SHP77 treated with DMSO at 0.1 percent for 48 hours (cell line): ENCODE measurements at regions not wholly inside any gene's neighbourhood (a gene's known extent, or its start where the extent isn't known, plus 50 kb on each side); places are given as distances from the start of the nearest gene placed in this dataset.

ENCODE experiments used
- DNase-seq: peaks from one replicate; lab custom pipeline; 2025; lab: John Stamatoyannopoulos, UW

DNA sequence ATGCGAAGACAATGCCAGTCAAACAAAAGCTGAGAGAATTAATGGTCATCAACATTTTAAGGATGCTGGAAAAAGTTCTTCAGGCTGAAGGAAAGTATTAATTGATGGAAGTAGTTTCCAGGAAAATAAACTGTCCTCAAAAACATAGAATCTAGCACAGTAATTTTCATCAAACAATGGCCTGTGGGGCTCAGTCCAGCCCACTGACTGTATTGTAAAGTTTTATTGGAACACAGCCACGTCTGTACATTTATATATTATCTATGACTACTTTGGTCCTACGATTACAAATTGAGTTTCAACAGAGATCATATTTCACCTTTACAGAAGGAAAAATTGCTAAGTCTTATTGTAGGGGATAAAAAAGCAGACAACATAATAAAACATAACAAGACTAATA, 484.5 kb downstream of the KCNJ2 start:
- no peak for DNase-seq

GRCh38 chr17:70654706-70655105, 485.4 kb downstream of the KCNJ2 start:
- DNase-seq: no peak

DNA sequence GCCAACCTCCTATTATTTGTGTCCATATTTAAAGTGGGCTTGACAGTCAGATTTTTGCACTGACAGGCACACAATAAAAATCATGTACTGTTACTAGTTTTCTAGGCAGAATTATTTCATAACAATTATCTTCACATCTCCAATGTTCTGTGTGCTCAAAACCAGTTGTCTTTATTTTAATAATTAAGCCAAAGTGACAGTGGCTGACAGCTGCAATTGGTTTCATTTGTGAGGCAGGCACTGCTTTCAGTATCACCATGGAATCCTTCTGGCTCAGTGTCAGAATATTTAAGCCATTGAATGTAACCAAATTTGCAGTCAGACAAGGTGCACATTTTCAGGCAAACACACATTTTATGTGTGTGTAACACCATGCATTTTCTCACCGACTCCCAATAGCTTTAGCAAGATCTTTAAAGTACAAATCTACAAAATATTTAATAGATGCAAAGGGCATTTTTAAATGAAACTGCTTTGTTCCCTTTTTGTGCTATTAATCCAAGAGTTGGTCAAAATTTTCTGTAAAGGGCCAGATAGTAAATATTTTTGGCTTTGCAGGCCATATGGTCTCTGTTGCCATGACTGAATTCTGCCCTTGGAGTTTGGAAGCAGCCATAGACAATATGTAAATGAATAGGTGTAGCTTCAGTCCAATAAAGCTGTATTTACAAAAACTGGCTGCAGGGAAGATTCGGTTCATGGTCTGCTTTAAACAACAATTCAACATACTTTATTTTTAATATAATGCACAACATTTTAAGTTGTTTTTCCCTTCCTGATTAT, 486.0 kb downstream of the KCNJ2 start:
- DNase-seq: no peak

- DNase-seq: no peak
Observed at GRCh38 chr17:70658317-70658716, 489.0 kb downstream of the KCNJ2 start.

GRCh38 chr17:70658840-70659239, 489.5 kb downstream of the KCNJ2 start:
- DNase-seq: no peak

DNA sequence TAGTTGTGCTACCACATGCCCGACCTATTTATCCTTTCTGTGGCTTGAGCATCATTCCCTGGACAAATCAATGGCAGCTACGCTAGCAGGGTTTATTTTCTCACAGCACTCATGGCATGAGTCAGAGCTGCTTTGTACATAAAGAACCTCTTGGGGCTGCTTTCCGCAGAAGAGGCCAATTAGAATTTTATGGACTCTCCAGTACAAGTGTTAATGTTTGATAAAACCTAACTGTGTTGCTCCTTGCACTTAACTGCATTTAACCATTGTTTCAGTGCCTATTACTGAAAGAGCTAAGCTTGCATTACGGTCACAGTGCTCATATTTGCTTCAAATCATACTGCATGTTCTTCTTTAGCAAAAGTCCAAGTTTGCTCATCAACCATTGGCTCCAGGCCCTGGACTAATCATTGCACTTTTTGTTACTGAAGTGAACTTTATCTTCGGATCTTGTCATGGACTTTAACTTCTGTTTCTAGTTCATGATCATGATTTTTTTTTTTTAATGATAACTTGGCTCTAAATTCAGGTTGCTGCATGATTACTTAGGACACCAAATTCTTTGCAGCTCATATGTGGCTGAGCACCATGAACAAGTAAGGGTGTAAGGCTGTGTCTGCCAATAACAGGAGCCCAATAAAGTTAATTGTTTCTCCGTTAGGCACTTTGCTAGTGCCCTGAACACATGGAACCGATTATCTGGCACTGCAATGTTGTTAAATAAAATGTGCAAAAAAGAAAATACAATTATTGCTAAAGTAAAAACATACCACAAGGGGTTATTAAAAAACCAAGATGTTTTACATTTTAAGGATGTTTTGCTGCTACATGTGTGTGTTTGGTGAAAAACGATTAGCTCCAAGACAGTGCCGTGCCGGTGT, 492.2 kb downstream of the KCNJ2 start:
- no peak for DNase-seq

- DNase-seq: no peak
Observed at GRCh38 chr17:70668276-70668937, 499.1 kb downstream of the KCNJ2 start.

DNA sequence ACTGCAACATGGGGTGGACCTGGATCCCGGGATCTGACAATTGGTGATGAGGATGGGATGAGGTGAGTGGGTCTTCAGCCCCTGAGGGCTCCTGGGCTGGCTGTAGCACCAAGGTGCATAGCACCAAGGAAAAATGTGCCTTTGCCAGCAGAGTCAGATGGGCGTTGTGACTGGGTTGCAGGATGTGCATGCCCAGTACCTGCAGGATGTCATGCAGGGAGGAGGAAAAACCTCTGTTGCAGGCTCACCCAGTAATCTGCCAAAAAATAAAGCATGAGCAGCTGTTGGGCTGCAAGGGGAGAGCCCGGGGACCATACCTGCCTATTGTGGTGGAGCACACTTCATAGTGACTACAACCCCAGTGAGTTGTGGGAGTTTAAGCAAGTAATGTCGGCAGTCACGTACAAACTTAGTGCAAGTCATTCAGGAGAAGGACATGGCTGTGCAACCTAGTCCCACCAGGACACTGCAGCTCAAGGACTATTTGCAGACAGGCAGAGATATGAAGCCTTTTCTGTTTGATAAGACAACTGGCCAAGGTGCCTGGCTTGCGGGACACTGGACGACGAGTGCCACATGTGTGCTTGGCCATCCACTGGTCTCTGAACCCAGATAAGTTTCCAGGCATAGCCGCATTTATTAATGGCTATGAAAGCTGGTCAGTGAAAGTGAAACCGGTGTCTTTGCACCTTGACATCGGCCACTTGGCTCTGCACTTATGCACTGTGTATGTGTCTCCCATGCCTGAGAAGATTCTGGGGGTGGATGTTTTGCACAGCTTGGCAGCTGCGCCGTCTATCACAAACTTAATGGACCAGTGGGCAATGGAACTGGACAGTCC, 499.8 kb downstream of the KCNJ2 start:
- no peak for DNase-seq

- no peak for DNase-seq
Observed at GRCh38 chr17:70674061-70674460, 504.7 kb downstream of the KCNJ2 start.

DNA sequence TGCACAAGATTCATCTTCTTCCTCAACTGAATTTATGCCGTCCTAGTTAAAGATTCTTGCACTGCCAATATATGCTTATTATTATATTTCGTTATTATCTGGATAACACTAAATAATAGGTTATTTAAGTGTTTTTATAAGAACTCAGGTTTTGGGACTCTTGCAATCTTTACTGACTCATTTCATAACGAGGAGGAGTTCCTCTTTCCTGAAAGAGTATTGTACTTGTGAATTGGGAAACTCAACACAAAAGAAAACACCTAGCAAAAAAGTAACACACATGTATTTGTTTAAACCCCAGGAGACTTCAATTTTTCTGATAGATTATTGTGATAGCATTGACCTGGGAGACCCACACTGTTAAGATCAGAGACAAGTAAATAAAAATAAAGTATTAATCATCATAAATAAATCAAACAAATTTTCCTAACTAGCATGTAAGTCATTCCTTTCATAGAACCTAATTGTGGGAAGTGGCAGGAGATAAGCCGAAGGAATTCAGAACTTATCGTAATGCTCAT, 505.8 kb downstream of the KCNJ2 start:
- no peak for DNase-seq

- no peak for DNase-seq
Observed at GRCh38 chr17:70677783-70678647, 508.7 kb downstream of the KCNJ2 start.

DNA sequence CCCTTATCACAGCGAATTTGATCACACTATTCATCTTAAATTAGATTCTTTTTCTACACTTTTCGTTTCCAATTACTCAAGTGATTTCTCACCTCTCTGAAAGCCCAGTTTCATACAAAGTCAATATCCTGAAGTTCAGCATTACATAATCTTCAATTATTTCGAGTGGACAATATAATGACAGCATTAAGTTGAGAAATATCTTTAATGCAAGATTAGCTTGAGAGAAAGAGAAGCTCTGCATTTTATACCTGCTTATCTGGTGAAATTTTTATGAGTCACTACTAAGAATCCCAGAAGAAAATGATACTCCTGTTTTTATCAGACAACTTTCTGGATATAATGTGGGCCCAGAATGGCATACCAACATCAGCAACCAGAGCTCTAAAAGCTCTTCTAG, 509.6 kb downstream of the KCNJ2 start:
- no peak for DNase-seq

GRCh38 chr17:70683936-70684335, 514.6 kb downstream of the KCNJ2 start:
- no peak for DNase-seq

DNA sequence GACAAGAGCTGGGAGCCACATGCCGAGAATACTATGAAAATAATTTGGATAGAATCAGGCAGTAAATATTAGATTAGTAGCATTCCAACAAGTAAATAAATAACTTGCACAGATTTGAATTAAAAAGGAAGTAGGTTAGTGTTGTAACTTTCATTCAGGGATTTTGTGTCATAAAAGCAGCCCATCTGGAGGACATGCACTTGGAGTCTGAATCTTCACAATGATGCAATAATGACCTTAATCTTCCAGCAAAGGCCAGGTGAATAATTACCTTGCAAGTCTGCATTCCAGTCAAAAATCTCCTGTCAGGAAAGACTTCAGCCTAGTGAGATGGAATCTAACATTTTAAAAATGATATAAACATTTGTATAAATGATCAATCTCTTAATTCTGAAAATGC, 518.1 kb downstream of the KCNJ2 start:
- DNase-seq: no peak

- no peak for DNase-seq
Observed at GRCh38 chr17:70691150-70691549, 521.8 kb downstream of the KCNJ2 start.

- DNase-seq: no peak
Observed at GRCh38 chr17:70699408-70699807, 530.1 kb downstream of the KCNJ2 start.

DNA sequence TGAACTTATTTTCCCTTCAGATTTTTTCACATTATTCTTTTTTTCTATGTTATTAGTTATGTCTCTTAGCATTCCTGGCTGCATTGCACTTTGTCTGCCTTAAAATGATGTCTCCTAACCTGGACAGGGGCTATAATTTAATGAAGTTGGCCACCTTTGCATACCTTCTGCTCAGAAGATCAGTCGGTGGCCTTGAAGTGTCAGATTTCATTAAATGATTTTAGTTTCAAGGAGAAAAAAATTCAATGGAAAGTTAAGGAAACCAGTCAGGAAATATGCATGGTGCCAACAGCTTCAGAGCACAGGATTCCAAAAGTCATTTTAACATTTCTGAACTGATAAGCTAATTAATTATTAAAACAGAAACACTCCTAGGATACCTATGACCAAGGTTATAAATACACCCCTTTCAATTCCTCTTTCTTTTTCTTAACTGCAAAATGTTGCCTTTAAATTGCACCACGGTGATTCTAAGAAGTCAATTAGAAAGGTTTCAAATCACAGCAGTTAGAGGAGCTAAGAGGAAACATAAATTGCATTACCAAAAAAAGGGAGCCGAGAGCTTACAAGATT, 533.4 kb downstream of the KCNJ2 start:
- no peak for DNase-seq

DNA sequence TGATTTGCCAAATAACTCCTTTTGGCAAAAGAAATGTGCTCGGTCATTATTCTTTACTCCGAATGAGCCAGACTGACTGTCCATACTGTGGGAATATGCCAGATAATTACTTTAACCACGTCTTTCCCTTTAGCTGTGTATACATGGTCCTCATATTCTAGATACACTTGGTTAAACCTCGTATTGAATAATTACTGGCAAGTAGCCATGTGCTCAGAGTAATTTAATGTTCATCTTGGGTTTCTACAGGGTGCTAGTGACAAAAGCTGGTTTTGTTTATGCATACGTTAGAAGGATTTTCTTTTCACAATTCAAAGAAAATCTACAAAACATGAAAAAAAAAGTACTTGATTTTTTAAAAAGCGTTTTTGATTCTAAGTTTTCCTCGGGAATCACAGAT, 540.3 kb downstream of the KCNJ2 start:
- DNase-seq: no peak

DNA sequence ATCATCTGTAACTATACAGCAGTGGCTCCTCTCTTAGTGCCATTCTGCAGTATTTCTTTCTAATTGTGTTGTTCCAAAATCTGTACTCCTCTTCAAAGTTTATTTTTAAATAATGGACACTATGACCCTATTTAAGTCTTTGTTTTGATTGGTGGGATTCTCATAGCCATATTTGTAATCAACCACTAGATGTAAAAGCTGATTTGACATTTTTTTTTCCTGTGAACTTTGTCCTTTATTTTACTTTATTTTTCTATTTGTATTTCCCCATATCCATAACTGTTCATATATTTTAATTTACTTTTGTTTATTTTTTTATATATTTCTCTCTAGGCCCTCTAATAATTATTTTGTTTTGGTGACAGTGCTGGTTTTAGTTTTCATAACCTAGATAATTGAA, 544.4 kb downstream of the KCNJ2 start:
- no peak for DNase-seq

- DNase-seq: no peak
Observed at GRCh38 chr17:70716551-70716950, 547.2 kb downstream of the KCNJ2 start.
